ENCODE measurements at regions not wholly inside any gene's neighbourhood (a gene's known extent, or its start where the extent isn't known, plus 50 kb on each side); places are given as distances from the start of the nearest gene placed in this dataset.
"Not testable (repeated sequence)": the region's sequence is repeated elsewhere in the genome, so short reads cannot be mapped to it uniquely, and the experiment has no call there.

DNA sequence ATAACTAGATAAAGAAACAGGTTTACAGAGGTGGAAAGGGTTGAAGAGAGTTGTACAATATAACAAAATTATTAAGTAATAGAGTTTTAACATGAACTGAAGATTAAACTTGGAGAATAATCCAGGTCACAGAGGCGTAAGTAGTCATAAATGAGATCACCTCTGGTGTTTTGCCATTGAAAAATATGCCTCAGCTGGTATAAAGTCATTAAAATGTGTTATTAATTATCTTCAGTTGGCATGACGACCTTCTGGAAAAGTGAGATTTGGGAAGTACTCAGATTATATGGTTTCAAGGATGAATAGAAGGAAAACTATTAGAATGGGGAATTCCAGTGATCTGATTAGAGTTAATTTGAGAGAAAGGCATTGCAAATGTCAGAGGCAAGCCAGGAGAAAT lies 237.5 kb upstream of the ANXA10 start:
- DNase-seq: no peak

DNA sequence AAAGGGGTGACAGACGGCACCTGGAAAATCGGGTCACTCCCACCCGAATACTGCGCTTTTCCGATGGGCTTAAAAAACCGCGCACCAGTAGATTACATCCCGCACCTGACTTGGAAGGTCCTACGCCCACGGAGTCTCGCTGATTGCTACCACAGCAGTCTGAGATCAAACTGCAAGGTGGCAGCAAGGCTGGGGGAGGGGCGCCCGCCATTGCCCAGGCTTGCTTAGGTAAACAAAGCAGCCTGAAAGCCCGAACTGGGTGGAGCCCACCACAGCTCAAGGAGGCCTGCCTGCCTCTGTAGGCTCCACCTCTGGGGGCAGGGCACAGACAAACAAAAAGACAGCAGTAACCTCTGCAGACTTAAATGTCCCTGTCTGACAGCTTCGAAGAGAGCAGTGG lies 234.2 kb upstream of the ANXA10 start:
- not testable (repeated sequence) for DNase-seq

DNA sequence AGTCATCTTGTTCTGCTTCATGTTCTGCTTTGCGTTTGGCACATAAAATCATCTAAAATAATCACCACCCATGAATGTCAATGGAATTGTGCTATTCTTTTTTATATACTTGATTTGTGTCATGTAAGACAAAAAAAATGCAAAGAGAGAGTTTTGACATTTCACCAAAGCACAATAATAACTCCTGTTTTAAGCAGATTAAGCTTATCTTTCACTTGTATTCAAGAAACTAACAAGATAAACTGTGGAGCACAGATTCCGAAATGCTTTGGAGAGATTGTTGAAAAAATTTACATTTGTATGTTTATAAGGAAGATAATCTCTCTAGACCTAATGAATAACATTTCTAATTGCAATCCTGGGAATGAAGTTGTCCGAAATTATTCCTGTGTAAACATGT lies 225.1 kb upstream of the ANXA10 start:
- no peak for DNase-seq

DNA sequence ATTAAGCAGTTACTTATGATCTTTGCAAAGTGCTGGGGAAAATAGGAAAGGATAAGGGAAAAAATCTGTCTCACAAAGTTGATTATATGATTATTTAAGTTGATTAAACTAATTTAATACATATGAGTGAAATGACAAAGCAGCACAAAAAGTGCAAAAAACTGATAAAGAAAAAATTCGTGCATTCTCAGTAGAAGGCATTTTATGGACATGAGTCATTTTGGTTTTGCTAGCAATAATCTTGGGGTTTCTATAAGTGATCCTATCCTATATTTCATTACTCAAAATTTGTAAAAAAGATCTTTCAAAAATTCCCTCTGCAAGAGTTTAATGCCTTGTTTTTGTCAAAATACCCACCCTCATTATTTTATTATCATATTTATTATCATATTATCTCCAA lies 224.2 kb upstream of the ANXA10 start:
- DNase-seq: no peak

DNA sequence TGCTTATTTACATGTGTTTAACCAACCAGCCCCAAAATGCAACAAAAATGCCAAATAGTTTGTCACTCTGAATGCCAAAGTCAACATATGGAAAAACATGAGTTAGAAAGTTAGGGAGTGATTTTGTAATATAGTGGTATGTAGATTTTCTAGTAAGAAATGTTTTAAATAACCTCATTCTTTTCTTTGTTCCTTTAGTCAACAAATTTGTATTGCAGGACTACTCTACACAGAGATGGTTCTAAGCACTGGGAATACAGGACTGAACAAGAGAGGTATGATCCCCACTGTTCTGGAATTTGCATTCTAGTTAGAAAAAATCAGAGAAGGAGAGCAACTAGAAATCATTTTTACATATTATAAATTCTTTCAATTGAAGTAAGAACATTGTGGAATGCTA lies 218.8 kb upstream of the ANXA10 start:
- no peak for DNase-seq

DNA sequence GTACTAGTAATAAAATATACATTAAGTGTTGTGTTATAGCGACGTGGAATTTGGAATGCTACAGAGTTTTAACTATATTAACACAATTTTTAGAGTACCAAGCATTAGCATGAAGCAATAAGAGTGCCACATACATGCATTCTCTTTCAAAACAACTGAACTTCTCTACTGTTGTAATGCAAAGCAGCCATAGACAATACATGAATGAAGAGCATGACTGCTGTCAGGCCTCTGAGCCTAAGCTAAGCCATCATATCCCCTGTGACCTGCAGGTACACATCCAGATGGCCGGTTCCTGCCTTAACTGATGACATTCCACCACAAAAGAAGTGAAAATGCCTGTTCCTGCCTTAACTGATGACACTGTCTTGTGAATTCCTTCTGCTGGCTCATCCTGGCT lies 216.2 kb upstream of the ANXA10 start:
- DNase-seq: not testable (repeated sequence)

DNA sequence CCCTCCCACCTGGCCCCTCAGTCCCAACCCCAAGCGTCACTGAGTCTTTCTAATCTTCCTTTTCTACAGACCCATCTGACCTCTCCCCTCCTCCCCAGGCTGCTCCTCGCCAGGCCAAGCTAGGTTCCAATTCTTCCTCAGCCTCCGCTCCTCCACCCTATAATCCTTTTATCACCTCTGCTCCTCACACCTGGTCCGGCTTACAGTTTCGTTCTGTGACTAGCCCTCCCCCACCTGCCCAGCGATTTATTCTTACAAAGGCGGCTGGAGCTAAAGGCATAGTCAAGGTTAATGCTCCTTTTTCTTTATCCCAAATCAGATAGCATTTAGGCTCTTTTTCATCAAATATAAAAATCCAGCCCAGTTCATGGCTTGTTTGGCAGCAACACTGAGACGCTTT lies 214.5 kb upstream of the ANXA10 start:
- not testable (repeated sequence) for DNase-seq

DNA sequence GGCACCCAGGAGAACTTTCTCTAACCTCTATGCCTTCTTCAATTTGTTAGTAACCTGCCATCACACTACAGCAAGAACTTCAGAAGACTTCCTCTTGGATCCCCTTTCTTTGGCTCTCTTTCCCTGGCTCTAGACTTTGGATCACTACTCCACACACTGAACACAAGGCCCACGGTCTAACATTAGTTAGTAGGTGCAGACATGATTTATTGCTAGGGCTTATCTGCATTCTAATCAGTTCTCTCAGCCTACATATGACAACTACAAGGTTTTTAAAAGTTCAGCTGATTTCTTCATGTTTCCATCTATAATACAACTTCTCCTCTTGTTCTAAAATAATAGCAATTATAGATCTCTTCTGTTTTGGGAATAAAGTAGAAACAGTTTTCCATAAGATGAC lies 209.1 kb upstream of the ANXA10 start:
- no peak for DNase-seq

DNA sequence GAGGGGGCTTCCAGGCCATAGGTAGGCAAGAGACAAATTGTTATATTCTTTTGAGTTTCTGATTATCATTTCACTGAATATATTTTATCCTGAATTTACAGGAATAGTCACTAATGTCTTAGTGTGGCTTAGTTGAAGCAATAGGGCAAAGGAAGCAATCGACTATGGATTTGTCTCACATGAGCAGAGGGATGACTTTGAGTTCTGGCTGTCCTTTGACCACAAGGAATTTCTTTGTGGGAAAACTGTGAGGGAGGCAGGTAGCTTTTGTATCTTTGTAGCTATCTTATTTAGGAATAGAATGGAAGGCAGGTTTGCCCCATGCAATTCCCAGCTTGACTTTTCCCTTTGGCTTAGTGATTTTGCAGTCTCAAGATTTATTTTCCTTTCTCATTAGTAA lies 207.3 kb upstream of the ANXA10 start:
- no peak for DNase-seq

DNA sequence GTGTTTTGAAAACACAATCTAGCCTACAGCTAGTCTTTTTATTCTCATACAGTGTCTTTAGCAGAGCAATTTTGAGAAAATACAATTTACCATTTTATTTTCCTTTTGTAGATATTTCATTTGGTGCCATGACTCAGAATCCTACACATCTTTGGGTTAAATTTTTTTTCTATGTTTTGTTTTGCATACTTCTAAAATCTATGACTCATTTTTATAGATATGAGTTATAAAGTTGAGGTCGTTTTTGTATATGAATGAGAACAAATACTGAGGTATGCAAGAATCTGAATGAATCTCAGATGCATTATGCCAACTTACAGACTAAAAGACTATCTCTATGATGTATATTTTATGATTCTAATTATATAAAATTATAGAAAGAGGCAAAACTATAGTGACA lies 206.5 kb upstream of the ANXA10 start:
- no peak for DNase-seq

DNA sequence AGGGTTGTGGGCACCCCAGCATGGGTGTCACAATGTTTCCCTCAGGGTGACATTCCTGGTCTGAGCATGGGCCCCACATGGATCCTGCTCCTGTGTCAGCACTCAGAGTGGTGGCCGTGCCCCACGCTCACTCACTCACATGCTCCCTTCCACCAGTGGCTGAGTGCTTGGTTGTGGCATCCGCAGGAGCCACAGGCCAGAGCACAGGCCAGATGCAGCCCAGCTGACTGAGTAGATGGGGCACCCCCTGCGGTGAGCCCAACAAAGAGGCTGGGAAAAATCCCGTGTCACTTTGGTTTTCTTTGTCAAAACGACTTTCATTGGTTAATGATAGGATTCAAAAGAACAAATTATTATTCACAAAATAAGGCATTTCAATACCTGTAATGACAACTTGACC lies 204.6 kb upstream of the ANXA10 start:
- no peak for DNase-seq

DNA sequence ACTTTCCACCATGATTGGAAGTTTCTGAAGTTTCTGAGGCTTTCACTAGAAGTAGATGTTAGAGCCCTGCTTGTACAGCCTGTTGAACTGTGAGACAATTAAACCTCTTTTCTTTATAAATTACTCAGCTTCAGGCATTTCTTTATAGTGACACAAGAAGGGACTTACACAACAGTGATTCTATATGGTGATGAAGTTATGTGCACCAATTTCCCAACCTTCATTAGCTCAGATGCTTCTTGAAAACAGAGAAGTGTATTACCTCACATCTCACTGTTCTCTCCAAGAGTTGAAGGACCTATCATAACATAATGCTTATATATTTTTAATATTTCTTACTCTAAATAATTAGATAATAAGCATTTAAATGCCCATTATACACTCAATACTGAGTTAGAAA lies 202.1 kb upstream of the ANXA10 start:
- DNase-seq: no peak

DNA sequence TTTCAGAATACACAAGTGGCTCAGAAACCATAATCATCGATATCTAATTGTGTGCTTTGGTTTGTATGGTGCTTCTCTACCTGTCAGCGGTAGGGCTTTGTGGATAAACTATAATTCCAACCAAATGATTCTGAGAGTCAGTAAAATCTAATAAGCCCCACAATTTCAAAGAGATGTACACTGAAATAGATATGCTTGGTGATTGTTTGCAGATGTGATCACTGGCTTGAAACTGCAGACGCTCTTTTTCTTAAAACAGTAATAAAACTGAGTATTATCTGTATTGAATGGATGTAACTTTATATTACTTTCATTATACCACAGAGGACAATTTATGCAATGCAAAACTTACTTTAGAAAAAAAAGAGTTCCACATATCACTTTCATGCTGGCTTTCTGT lies 198.8 kb upstream of the ANXA10 start:
- no peak for DNase-seq

DNA sequence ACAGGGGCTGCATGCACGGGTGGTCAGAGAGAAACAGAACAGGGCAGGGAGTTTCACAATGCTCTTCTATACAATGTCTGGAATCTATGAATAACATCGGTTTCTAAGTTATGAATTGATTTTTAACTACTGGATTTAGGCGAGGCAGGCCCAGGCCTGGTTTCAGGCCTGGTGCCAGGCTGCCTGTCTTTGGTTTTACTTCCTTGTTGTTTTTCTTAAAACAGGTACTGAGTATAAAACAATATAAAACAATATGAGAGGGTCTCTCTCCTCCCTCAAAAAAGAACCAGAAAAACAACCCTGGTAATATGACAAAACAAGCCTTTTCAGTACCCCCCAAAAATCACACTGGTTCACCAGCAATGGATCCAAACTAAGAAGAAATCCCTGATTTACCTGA lies 196.1 kb upstream of the ANXA10 start:
- DNase-seq: not testable (repeated sequence)

DNA sequence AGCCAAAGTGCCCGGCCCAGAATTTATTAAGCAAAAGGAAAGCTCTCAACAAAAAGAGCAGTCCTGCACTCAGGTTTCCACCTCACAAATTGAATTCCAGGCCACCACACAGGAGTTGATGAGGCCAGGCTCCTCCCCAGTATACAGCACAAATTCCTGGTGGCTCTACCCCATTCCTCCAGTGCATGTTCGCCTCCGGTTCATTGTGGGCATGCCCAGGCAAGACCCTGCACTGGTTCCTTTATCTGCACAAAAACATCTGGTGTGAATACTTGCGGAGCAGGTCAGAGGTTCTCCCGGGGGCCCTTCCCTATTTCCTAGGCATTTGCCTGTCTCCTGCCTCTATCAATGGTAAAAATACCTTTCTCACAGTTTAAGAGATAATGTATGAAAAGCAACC lies 195.2 kb upstream of the ANXA10 start:
- no peak for DNase-seq

DNA sequence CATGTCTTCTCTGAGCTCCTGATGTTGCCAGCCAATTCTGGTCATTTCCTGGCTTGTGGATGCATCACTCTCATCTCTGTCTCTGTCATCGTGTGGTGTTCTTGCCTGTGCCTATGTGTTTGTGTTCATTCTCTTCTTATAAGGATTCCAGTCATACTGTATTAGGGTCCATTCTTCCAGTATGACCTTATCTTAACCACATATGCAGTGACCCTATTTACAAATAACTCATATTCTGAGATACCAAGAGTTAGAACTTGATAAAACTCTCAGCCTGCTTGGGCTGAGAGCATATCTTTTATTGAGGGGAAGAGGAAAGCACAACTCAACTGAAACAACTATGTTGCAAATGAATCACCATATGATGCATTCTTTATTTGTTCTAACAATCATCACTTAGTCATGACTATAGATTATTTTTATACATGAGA lies 189.0 kb upstream of the ANXA10 start:
- DNase-seq: no peak

DNA sequence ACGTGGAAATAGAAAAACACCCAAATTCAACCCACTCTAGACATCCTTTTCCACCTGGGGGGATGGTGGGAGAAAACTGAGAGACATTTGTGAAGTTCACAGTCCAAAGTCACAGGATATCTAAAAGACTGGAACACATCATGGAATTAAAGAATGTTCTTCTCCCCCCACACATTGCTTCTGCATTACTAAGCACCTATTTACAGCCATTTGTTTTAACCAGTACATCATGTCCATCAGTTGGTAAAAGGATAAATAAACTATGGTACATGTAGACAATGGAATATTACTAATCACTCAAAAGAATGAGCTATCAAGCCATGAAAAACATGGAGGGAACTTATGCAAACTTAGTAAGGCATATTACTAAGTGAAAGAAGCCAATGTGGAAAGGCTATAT lies 185.5 kb upstream of the ANXA10 start:
- no peak for DNase-seq

DNA sequence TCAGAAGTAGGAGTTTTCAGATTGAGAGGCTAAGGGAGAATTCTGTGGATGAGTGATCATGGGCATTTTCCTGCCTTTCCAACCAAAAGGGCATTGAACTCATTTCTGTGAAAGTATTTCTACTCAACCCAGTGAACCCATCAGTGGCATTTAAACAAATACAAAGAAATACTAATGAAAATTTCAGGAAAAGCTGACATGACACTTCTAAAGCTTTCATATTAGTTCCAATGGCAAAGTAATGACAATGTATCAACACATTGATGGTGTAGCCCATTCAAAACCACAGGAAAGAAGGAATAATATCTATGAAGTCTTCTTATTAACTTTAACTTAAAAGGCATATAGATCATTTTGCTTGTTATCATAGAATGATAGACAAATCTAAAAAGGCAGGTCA lies 183.5 kb upstream of the ANXA10 start:
- no peak for DNase-seq

DNA sequence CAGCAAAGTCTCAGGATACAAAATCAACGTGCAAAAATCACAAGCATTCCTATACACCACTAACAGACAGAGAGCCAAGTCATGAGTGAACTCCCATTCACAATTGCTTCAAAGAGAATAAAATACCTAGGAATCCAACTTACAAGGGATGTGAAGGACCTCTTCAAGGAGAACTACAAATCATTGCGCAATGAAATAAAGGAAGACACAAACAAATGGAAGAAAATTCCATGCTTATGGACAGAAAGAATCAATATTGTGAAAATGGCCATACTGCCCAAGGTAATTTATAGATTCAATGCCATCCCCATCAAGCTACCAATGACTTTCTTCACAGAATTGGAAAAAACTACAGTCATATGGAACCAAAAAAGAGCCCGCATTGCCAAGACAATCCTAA lies 179.8 kb upstream of the ANXA10 start:
- not testable (repeated sequence) for DNase-seq

DNA sequence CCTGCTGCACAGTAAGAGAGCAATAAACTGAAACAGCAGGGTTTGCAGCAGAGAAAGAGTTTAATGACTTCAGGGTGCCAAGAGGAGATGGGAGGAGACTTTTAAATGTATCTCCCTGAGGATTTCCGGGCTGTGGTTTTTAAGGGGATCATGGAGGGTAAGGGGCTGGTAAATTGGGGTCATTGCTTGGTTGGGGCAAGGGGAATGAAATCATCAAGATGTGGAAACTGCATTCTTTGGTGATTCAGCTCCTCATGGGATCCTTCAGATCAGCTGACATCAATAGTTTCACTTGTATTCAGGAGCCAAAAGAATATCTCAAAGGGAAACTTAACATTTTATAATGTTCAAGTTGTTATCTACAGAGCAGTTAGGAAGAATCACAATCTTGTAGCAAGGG lies 174.3 kb upstream of the ANXA10 start:
- no peak for DNase-seq

DNA sequence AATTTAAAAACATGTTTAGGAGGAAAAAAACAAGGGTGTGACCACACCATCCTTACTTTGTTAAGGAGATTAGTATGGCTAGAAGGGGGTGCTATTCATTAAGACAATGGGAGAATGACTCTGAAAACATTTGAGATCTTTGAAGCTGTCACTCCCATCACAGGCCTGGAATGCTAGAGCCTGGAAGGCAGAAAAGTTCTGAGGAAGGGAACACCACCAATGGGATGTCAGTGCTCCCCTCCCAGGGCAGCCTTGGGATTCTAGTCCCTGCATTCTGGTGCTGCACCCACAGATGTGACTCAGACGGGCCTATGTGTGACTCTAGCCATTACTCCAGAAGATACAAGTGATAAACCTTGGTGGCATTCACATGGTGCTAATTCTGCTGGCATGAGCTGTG lies 162.2 kb upstream of the ANXA10 start:
- no peak for DNase-seq

DNA sequence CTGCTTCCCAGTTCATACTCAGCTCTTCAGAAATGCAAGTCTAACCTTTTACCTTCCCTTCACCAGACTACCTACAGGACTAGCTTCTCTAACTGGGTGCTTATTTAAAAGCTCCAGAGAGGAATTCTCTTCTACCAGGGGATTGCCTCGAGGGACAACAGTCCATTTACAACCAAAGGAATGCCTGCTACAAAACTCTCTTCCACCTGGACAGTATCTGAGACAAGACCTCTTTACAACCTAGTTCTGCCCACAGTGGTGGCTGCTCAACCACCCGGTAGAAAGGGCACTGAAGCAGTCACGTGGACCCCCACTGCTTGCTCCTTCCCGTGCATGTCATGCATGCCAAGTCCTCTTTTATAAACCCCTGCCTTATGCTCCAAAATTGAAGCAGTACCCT lies 158.1 kb upstream of the ANXA10 start:
- DNase-seq: no peak

DNA sequence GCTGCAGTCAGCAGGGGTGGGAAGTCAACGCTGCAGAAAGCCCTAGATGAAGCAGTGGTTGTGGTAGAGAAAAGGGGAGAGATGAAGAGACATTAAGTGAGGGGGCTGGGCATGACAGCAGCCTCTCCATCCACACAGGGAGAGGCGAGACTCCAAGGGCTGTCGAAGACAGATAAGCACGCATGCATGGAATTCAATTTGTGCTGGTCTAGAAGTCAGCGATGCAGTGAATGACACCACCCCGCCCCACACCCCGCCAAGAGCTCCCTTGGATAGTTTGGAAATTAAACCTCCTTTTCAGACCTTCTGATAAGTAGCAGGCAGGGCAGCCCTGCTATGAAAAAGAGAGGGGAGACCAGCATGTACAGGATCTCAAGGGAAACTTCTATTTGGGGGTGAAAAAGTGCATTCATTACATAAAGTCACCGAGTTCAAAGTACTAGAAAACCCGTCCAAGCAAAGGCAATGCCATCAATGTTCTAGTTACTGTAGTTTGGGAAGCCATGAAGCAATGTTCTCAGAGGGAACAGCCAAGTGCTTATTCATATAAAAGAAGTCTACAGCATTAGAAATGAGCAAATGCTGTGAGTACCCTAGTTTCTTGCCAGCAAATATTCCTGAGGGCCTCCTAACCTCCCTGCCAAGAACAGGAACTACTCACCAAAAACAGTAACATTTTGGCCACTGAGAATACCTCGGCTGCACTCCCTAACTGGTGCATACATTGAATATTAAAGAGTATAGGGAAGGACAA lies 152.3 kb upstream of the ANXA10 start:
- no peak for DNase-seq

DNA sequence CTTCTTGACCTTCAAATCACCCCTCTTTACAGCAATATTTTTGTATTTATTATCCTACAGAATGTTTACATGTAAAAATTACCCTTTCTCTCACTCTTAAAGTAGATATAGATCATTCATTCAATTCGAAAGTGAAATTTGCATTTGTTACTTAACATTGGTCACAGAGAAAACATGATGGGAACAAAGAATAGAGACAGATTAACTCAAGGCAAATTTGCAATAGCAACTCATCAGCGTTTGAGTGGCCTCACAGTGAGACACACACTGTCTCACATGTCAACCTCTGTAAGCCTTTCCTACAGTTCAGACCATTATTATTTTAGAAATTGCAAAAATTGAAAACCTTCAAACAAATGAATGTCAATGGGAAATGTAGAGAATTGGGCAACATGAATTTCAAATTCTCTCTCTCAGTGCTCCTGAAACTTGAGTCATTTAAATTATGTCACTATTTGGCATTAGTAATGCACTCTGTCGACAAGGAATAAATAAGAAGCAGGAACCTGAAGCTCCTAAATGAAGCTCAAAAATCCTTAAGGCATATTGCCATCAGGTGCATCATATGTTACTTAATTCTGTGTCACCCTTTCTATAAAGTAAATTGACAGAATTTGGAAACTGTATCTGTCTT lies 148.3 kb upstream of the ANXA10 start:
- no peak for DNase-seq

DNA sequence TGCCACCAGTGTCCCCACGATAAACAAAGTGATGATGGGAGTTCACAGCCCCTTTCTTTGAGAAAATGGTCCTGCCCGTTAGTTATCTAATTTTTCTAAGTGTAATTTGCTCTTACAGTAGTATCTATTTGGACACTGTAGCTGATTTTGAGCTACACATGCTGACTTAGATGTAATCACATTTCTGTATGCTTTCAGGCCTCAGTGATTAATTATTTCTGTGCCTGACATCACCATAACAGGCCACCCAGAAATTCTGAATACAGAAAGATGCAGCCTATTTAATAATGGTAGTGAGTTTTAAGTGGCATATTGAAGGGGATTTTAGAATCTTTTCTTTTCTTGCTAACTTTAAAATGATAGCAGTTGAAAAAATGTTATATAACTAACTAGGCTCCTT lies 147.6 kb upstream of the ANXA10 start:
- no peak for DNase-seq

Data from activated CD4-positive, alpha-beta T cell treated with anti-CD3 and anti-CD28 coated beads, Interleukin-10, Interleukin-2, amounts not matched to agents 100 ng/mL and 50 ng/mL, durations not matched to agents 16 hours and 8 hours (primary cell).